Prostate gland (tissue), 2 donors: ENCODE measurements at regions not wholly inside any gene's neighbourhood (a gene's known extent, or its start where the extent isn't known, plus 50 kb on each side); places are given as distances from the start of the nearest gene placed in this dataset.

ENCODE experiments used
- DNase-seq: peaks from one replicate; pipeline ENCODE4 v3.0.0-alpha.2; 2019; ENCODE audit warnings: low spot score
- H3K27ac ChIP-seq, 2 donors: fragments of 200-600 bp; sonication (generic); 2 replicates each; pipeline ENCODE4 v1.5.1; 2017 to 2019
- H3K27me3 ChIP-seq: fragments of 200-600 bp; sonication (generic); replicated peaks from 2 replicates; pipeline ENCODE4 v1.5.1; 2019; ENCODE audit not compliant: insufficient read depth
- H3K36me3 ChIP-seq, 2 donors: fragments of 200-600 bp; sonication (generic); 1 replicate in 1 of 2; 2 replicates in 1 of 2; pipeline versions ENCODE4 v1.5.1 to v1.8.1; 2017 to 2019
- H3K4me1 ChIP-seq: fragments of 200-600 bp; sonication (generic); replicated peaks from 2 replicates; pipeline ENCODE4 v1.5.1; 2019
- H3K4me3 ChIP-seq, 2 donors: fragments of 200-600 bp; sonication (generic); 2 replicates each; pipeline ENCODE4 v1.5.1; 2017 to 2019
- H3K9me3 ChIP-seq: fragments of 200-600 bp; sonication (generic); 2 replicates; pipeline ENCODE4 v1.5.1; 2017
- POLR2A ChIP-seq: fragments of 450-650 bp; IDR thresholded peaks from one replicate; pipeline ENCODE4 v1.6.1; 2016; ENCODE audit warnings: antibody characterized with exemption, mild to moderate bottlenecking
- POLR2AphosphoS5 ChIP-seq: sonication (generic); formaldehyde crosslinking; IDR thresholded peaks from one replicate; pipeline ENCODE4 v1.6.1; 2017; ENCODE audit warnings: antibody characterized with exemption
- WGBS: methylation state at CpG from one replicate; pipeline ENCODE4 v1.1.5; 2018; 5-methylcytosine and 5-hydroxymethylcytosine counted together
- intact Hi-C: fragments of 100-400 bp; cut with DNase I; formaldehyde crosslinking; loops from one replicate; pipeline ENCODE4 v1.14.2; 2022
- TF ChIP-seq, protein P1 (sequence below), 4 experiments: fragments of 200-600 bp in 2 of 4; fragments of 450-650 bp in 2 of 4; sonication (generic) in 2 of 4; IDR thresholded peaks; 1 replicate in 3 of 4; 2 replicates in 1 of 4; pipeline ENCODE4 v1.5.1; 2016 to 2019; ENCODE audit warnings: antibody characterized with exemption in 4 of 4, mild to moderate bottlenecking in 2 of 4, moderate library complexity in 2 of 4

DNA sequence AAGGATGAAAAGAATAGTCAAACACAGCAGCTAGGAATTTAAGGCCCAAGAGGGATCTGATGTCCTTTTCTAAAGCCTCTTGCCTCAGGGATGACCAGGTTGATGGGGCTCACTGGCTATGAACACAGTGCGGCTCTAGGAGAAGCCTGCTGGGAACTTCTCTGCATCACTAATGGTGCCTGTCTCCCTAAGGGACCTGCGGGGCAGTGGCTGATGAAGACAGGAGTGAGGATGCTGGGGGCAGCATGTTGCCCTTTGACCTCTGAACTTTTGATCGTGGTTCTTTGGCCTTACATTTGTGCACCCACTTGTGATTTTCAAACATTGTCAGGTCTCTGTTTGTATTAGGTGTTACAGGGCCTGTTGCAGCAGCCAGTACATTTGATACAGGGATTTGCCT is 64.9 kb upstream of the KLHL25 start:
- no peak overlapping the region for H3K4me3 ChIP-seq
- no peaks in the 10 kb centered on the region for H3K36me3 ChIP-seq
- no peaks in the 10 kb centered on the region for H3K4me1 ChIP-seq
- DNase-seq: no peak
- TF ChIP-seq POLR2AphosphoS5 (no peak), POLR2A (no peak)
- TF ChIP-seq, protein P1, sequence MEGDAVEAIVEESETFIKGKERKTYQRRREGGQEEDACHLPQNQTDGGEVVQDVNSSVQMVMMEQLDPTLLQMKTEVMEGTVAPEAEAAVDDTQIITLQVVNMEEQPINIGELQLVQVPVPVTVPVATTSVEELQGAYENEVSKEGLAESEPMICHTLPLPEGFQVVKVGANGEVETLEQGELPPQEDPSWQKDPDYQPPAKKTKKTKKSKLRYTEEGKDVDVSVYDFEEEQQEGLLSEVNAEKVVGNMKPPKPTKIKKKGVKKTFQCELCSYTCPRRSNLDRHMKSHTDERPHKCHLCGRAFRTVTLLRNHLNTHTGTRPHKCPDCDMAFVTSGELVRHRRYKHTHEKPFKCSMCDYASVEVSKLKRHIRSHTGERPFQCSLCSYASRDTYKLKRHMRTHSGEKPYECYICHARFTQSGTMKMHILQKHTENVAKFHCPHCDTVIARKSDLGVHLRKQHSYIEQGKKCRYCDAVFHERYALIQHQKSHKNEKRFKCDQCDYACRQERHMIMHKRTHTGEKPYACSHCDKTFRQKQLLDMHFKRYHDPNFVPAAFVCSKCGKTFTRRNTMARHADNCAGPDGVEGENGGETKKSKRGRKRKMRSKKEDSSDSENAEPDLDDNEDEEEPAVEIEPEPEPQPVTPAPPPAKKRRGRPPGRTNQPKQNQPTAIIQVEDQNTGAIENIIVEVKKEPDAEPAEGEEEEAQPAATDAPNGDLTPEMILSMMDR (IDR thresholded peaks at IDR 0.05): no peak
- WGBS: 93% methylated on average over 3 of the region's 3 CpGs
- intact Hi-C loops: no loop called here
- H3K27me3 ChIP-seq: no peaks in the 10 kb centered on the region
- no peak overlapping the region for H3K27ac ChIP-seq
- no peaks in the 10 kb centered on the region for H3K9me3 ChIP-seq

DNA sequence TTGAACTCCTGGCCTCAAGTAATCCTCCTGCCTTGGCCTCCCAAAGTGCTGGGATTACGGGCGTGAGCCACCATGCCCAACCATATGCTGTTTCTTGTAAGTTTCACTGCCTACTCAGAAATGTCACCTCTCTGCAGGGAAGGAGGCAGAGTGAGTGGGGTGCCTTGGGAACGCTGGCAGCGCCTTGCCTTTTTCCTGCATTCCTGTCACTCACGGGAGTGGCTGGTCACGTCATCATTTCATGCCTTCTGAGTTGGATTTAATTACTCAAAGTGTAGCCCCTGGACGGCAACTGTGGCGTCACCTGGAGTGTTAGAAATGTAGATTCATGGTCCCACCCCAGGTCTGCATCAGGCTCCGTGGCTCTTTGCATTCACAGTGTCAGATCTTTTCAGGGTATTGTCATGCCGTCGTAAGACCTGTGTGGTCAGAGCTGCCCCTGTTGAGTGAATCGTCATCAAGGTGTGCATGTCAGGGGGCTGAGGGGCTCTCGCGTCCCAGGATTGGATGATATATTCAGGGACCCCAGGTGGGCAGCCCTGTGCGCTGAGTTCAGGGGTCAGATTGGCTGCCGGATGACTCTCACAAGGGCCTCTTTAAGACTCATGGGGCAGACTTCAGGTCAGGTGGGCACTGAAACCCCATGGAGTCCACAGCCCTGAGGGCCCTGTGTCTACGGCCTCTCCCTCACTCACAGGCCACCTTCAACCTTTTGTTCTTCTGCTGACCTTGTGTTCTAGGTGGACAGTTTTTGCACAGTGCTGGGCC is 65.9 kb upstream of the KLHL25 start:
- TF ChIP-seq, protein P1 (IDR thresholded peaks at IDR 0.05): no peak
- TF ChIP-seq POLR2AphosphoS5: no peak
- TF ChIP-seq POLR2A: no peak
- DNase-seq: no peak
- Histone ChIP-seq H3K4me3 (no peak overlapping the region), H3K27ac (no peak overlapping the region), H3K27me3 (no peaks in the 10 kb centered on the region), H3K36me3 (no peaks in the 10 kb centered on the region), H3K9me3 (no peaks in the 10 kb centered on the region), H3K4me1 (no peaks in the 10 kb centered on the region)
- intact Hi-C loops: no loop called here
- WGBS: 80% methylated on average over 17 of the region's 17 CpGs

DNA sequence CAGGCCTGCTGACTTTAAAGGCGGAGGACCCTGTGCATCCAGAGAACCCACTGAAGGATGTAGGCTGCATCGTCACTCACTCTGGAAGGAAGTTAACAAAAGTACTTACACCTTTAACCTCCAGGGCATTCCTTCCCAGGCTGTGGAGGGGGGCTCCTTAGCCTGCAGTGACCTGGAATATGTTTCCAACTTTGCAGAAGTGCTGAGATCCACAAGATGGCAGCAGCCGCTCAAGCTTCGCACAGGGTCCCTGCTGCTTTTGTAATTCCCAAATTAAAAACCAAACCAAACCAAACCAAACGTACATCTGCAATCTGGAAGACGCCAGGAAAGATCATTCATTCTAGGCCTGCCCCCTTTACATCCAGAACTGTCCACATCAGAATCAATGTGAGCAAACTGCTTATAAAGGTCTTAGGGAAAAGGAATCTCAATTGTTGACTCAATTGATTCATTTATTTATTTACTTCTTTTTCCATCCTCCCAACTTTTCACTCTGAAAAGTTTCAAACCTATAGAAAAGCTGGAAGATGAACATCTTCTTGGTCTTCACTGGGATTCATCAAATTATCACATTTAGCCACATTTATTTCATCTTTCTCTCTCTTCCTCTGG is 70.5 kb upstream of the KLHL25 start:
- H3K27me3 ChIP-seq: no peaks in the 10 kb centered on the region
- no peaks in the 10 kb centered on the region for H3K36me3 ChIP-seq
- H3K27ac ChIP-seq: no peak overlapping the region
- no peak overlapping the region for H3K4me3 ChIP-seq
- no peaks in the 10 kb centered on the region for H3K9me3 ChIP-seq
- DNase-seq: peak; percentile 16
- TF ChIP-seq POLR2A: no peak
- TF ChIP-seq, protein P1 (IDR thresholded peaks at IDR 0.05): peak in 3 of 4 experiments; percentile 57 to 69 (median 62)
- no peaks in the 10 kb centered on the region for H3K4me1 ChIP-seq
- intact Hi-C loops: no loop called here
- 10% methylated on average over 6 of the region's 6 CpGs for WGBS

- no peak for TF ChIP-seq POLR2AphosphoS5
- TF ChIP-seq POLR2A: no peak
- TF ChIP-seq, protein P1 (IDR thresholded peaks at IDR 0.05): no peak
- Histone ChIP-seq H3K27ac (no peak overlapping the region), H3K4me1 (no peaks in the 10 kb centered on the region), H3K4me3 (no peak overlapping the region), H3K9me3 (no peaks in the 10 kb centered on the region), H3K36me3 (no peaks in the 10 kb centered on the region), H3K27me3 (no peaks in the 10 kb centered on the region)
- 89% methylated on average over 5 of the region's 5 CpGs for WGBS
- intact Hi-C loops: no loop called here
- no peak for DNase-seq
These were observed 72.5 kb upstream of the KLHL25 start for GRCh38 chr15:85867250-85867649.

DNA sequence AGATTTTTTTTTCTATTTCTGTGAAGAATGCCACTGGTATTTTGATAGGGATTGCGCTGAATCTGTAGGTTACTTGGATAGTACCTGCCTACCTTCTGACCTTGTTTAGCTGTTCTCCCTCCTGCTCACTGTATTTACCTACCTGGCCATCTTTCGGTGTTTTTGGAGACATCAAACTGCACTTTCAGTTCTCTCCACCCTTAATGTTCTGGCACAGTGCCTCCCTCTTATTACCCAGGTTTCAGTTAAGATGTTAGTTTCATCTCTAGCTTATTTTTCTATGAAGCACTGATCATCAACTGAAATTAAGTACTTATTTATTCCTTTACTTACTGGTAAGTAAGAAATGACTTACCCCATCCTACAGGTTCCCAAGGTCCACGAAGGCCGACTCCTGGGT is 74.4 kb upstream of the KLHL25 start:
- Histone ChIP-seq H3K27ac (no peak overlapping the region), H3K27me3 (no peaks in the 10 kb centered on the region), H3K36me3 (no peaks in the 10 kb centered on the region), H3K4me1 (no peaks in the 10 kb centered on the region), H3K4me3 (no peak overlapping the region), H3K9me3 (no peaks in the 10 kb centered on the region)
- 82% methylated on average over 4 of the region's 4 CpGs for WGBS
- TF ChIP-seq POLR2AphosphoS5 (no peak), POLR2A (no peak)
- TF ChIP-seq, protein P1 (IDR thresholded peaks at IDR 0.05): no peak
- no peak for DNase-seq
- intact Hi-C loops: no loop called here
